ENCODE measurements at regions not wholly inside any gene's neighbourhood (a gene's known extent, or its start where the extent isn't known, plus 50 kb on each side); places are given as distances from the start of the nearest gene placed in this dataset.

DNA sequence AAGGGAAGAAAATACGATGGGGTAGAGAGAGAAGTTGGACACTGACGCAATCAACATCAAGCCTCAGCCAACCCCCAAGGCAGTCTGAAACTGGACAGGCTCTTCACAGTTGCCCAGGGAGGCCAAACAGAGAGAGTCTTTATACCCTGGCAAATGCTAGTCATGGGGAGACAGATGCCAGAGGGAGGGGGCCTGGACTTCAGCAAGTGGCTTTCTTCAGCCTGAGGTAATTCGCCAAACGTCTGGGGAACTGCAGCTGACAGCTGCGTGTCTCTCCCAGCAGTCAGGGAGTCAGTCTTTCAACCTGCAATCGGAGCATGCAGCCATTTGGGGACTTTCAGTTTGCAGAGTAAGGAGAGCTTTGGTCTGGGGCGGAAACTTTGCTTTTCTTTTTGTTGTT lies 521.6 kb downstream of the TRIML1 start:
- ChIA-PET POLR2A (ENCODE audit: unreplicated experiment) (no interaction called here), CTCF (no interaction called here)
- Histone ChIP-seq H3K9me3 (ENCODE audit: low read length) (no peaks in the 10 kb centered on the region), H3K36me3 (ENCODE audit: low read depth, low read length) (no peaks in the 10 kb centered on the region), H3K4me1 (ENCODE audit: insufficient read depth, low read length) (no peaks in the 10 kb centered on the region), H3K79me2 (ENCODE audit: low read length) (no peaks in the 10 kb centered on the region), H4K20me1 (ENCODE audit: low read length) (no peaks in the 10 kb centered on the region), H3K27ac (ENCODE audit: low read length) (no peak overlapping the region), H3K27me3 (ENCODE audit: low read length) (no peaks in the 10 kb centered on the region), H3F3A (ENCODE audit: low read length, unreplicated experiment) (no peaks in the 10 kb centered on the region), H3K9me2 (replicated peaks; ENCODE audit: low read length) (no peaks in the 10 kb centered on the region), H3K9ac (ENCODE audit: low read length) (no peak overlapping the region), H3K4me3 (ENCODE audit: low read length) (no peak overlapping the region), H3K4me2 (ENCODE audit: low read length) (no peak overlapping the region), H2AFZ (ENCODE audit: low read length) (no peak overlapping the region)
- TF ChIP-seq EZH2 (IDR thresholded peaks at IDR 0.05; ENCODE audit: low read length, unreplicated experiment) (no peak), EZH2phosphoT487 (IDR thresholded peaks at IDR 0.05; ENCODE audit: borderline replicate concordance, low read length) (no peak)
- TF ChIP-seq, protein P1, sequence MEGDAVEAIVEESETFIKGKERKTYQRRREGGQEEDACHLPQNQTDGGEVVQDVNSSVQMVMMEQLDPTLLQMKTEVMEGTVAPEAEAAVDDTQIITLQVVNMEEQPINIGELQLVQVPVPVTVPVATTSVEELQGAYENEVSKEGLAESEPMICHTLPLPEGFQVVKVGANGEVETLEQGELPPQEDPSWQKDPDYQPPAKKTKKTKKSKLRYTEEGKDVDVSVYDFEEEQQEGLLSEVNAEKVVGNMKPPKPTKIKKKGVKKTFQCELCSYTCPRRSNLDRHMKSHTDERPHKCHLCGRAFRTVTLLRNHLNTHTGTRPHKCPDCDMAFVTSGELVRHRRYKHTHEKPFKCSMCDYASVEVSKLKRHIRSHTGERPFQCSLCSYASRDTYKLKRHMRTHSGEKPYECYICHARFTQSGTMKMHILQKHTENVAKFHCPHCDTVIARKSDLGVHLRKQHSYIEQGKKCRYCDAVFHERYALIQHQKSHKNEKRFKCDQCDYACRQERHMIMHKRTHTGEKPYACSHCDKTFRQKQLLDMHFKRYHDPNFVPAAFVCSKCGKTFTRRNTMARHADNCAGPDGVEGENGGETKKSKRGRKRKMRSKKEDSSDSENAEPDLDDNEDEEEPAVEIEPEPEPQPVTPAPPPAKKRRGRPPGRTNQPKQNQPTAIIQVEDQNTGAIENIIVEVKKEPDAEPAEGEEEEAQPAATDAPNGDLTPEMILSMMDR (conservative IDR thresholded peaks at IDR 0.05; ENCODE audit: low read depth, low read length): no peak
- ATAC-seq: no peak
- intact Hi-C loops (cut with micrococcal nuclease): no loop called here
- DNase-seq: no peak
- BruUV-seq (replicated peaks): no TSS peak

DNA sequence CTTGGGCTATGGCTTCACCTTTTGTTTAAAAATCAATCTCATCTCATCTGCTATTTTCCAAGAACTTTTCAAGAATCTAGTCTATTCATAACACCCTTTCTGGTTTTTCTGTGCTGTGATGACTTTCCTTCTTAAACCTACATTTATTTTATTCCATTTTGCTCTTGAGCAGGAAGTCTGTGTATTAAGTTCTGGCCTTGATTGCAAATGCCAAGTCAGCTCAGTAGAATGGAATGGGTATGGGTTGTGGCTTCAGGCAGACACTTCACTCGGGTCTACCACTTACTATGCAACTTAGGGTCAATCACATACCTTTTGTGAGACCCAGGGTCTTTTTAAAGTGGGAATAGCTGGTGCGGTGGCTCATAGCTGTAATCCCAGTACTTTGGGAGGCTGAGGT lies 522.3 kb downstream of the TRIML1 start:
- Histone ChIP-seq H2AFZ (ENCODE audit: low read length) (no peak overlapping the region), H3K27me3 (ENCODE audit: low read length) (no peaks in the 10 kb centered on the region), H4K20me1 (ENCODE audit: low read length) (no peaks in the 10 kb centered on the region), H3K9me3 (ENCODE audit: low read length) (no peaks in the 10 kb centered on the region), H3K36me3 (ENCODE audit: low read depth, low read length) (no peaks in the 10 kb centered on the region), H3K79me2 (ENCODE audit: low read length) (no peaks in the 10 kb centered on the region), H3K9ac (ENCODE audit: low read length) (no peak overlapping the region), H3K4me3 (ENCODE audit: low read length) (no peak overlapping the region), H3K4me1 (ENCODE audit: insufficient read depth, low read length) (no peaks in the 10 kb centered on the region), H3K4me2 (ENCODE audit: low read length) (no peak overlapping the region), H3K27ac (ENCODE audit: low read length) (no peak overlapping the region), H3K9me2 (replicated peaks; ENCODE audit: low read length) (no peaks in the 10 kb centered on the region), H3F3A (ENCODE audit: low read length, unreplicated experiment) (no peaks in the 10 kb centered on the region)
- DNase-seq (no peak), ATAC-seq (no peak)
- ChIA-PET CTCF (no interaction called here), POLR2A (ENCODE audit: unreplicated experiment) (no interaction called here)
- intact Hi-C loops (cut with micrococcal nuclease): no loop called here
- BruUV-seq (replicated peaks): no TSS peak
- TF ChIP-seq EZH2phosphoT487 (IDR thresholded peaks at IDR 0.05; ENCODE audit: borderline replicate concordance, low read length) (no peak), EZH2 (IDR thresholded peaks at IDR 0.05; ENCODE audit: low read length, unreplicated experiment) (no peak)
- TF ChIP-seq, protein P1 (conservative IDR thresholded peaks at IDR 0.05; ENCODE audit: low read depth, low read length): no peak

DNA sequence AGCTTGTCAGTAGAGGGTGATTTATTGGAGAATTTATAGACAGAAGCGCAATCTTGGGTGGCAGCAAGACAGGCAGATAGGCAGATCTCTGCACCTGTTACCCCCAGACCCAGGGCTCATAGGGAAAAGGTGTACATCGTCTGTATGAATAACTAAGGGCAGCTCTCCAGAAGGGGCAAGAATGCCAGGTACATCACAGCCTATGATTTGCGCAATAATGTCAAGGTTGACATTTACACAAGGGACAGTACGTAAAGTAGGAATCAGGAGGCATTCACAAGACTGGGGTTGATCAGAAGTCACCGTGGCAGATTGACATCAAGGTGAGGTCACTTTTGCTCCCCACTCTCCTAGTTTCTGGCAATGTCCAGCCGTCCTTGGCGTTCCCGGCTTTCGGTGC lies 524.1 kb downstream of the TRIML1 start:
- no peak overlapping the region for H3K9ac ChIP-seq (ENCODE audit: low read length)
- no peak overlapping the region for H3K4me2 ChIP-seq (ENCODE audit: low read length)
- no peak overlapping the region for H2AFZ ChIP-seq (ENCODE audit: low read length)
- H3K4me1 ChIP-seq (ENCODE audit: insufficient read depth, low read length): no peaks in the 10 kb centered on the region
- ATAC-seq (no peak), DNase-seq (no peak)
- H3K36me3 ChIP-seq (ENCODE audit: low read depth, low read length): no peaks in the 10 kb centered on the region
- H3K27me3 ChIP-seq (ENCODE audit: low read length): no peaks in the 10 kb centered on the region
- no peaks in the 10 kb centered on the region for H3K9me3 ChIP-seq (ENCODE audit: low read length)
- no peaks in the 10 kb centered on the region for H3F3A ChIP-seq (ENCODE audit: low read length, unreplicated experiment)
- ChIA-PET POLR2A (ENCODE audit: unreplicated experiment) (no interaction called here), CTCF (no interaction called here)
- no peak overlapping the region for H3K4me3 ChIP-seq (ENCODE audit: low read length)
- TF ChIP-seq, protein P1 (conservative IDR thresholded peaks at IDR 0.05; ENCODE audit: low read depth, low read length): no peak
- TF ChIP-seq EZH2 (IDR thresholded peaks at IDR 0.05; ENCODE audit: low read length, unreplicated experiment) (no peak), EZH2phosphoT487 (IDR thresholded peaks at IDR 0.05; ENCODE audit: borderline replicate concordance, low read length) (no peak)
- H3K27ac ChIP-seq (ENCODE audit: low read length): no peak overlapping the region
- no peaks in the 10 kb centered on the region for H4K20me1 ChIP-seq (ENCODE audit: low read length)
- intact Hi-C loops (cut with micrococcal nuclease): no loop called here
- H3K9me2 ChIP-seq (replicated peaks; ENCODE audit: low read length): no peaks in the 10 kb centered on the region
- BruUV-seq (replicated peaks): no TSS peak
- H3K79me2 ChIP-seq (ENCODE audit: low read length): no peaks in the 10 kb centered on the region

Measured in PC-3 (cell line).